NB4 (cell line): ENCODE measurements at regions not wholly inside any gene's neighbourhood (a gene's known extent, or its start where the extent isn't known, plus 50 kb on each side); places are given as distances from the start of the nearest gene placed in this dataset.

ENCODE experiments used
- CTCF ChIP-seq: IDR thresholded peaks from one replicate; pipeline ENCODE4 v1.5.1; 2012; ENCODE audit warnings: low read depth, low read length
- POLR2A ChIP-seq: IDR thresholded peaks from 2 replicates; pipeline ENCODE4 v1.6.1; 2011; ENCODE audit warnings: mild to moderate bottlenecking; ENCODE audit not compliant: insufficient read length; ENCODE audit errors: extremely low read depth

- no peak for TF ChIP-seq POLR2A
- TF ChIP-seq CTCF: no peak
These were observed 242.4 kb upstream of the GLI3 start for GRCh38 chr7:42479452-42479815.
